ENCODE measurements at regions not wholly inside any gene's neighbourhood (a gene's known extent, or its start where the extent isn't known, plus 50 kb on each side); places are given as distances from the start of the nearest gene placed in this dataset.

DNA sequence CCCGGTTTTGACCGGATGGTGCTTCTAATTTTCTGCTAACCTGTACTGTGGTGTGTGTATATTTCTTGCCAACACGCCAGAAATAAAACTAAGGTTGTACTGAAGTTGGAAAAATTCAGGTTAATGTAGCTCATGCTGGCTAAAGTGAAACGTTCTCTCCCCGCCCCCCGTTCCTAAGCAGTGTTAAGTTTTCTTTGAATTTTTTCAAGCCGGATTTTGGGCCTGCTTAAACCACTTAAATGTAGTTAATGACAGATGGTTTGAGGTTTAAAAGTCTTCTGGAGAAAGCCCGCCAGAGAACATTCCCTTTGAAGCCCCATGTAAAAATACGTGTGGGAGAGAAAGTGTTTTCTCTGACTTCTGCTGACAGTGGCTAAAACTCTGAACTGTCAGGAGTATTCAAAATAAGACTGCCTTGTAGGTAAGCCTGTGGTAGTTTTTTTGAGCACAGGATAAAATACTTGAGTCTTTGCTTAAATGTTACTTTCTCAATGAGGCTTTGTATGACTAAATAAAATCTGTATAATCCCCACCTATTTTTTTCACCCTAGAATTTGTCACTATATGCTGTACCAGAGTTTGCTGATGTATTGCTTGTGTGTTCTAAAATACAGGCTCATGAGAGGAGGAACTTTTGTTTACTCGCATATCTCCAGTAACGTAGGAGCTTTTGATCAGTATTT, 101.3 kb downstream of the OR2B2 start (continued):
- TF ChIP-seq, protein P1, sequence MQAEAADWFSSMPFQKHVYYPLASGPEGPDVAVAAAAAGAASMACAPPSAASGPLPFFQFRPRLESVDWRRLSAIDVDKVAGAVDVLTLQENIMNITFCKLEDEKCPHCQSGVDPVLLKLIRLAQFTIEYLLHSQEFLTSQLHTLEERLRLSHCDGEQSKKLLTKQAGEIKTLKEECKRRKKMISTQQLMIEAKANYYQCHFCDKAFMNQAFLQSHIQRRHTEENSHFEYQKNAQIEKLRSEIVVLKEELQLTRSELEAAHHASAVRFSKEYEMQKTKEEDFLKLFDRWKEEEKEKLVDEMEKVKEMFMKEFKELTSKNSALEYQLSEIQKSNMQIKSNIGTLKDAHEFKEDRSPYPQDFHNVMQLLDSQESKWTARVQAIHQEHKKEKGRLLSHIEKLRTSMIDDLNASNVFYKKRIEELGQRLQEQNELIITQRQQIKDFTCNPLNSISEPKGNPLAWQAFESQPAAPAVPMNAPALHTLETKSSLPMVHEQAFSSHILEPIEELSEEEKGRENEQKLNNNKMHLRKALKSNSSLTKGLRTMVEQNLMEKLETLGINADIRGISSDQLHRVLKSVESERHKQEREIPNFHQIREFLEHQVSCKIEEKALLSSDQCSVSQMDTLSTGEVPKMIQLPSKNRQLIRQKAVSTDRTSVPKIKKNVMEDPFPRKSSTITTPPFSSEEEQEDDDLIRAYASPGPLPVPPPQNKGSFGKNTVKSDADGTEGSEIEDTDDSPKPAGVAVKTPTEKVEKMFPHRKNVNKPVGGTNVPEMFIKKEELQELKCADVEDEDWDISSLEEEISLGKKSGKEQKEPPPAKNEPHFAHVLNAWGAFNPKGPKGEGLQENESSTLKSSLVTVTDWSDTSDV (CRISPR knock-in tag; IDR thresholded peaks at IDR 0.05) = no peak
- TF ChIP-seq NCOR1 (IDR thresholded peaks at IDR 0.05; ENCODE audit: borderline replicate concordance, low read length) (no peak), SRSF4 (IDR thresholded peaks at IDR 0.05; ENCODE audit: low read depth, low read length, poor library complexity, severe bottlenecking) (peak; percentile 42), ZNF33B (CRISPR knock-in tag; IDR thresholded peaks at IDR 0.05) (no peak), ATM (IDR thresholded peaks at IDR 0.05; ENCODE audit: borderline replicate concordance) (no peak), ZNF136 (CRISPR knock-in tag; IDR thresholded peaks at IDR 0.05; ENCODE audit: low read depth) (no peak), SRSF9 (IDR thresholded peaks at IDR 0.05; ENCODE audit: borderline replicate concordance, insufficient read depth, low read depth, low read length, poor library complexity, severe bottlenecking) (no peak), PHF5A (CRISPR knock-in tag; IDR thresholded peaks at IDR 0.05; ENCODE audit: low read depth, unreplicated experiment) (no peak), EZH2 (conservative IDR thresholded peaks at IDR 0.05; ENCODE audit: low read depth, low read length) (no peak), ZNF670 (CRISPR knock-in tag; IDR thresholded peaks at IDR 0.05; ENCODE audit: borderline replicate concordance) (no peak), TARDBP (CRISPR knock-in tag; IDR thresholded peaks at IDR 0.05) (no peak), PLRG1 (conservative IDR thresholded peaks at IDR 0.05) (no peak), ZNF44 (CRISPR knock-in tag; IDR thresholded peaks at IDR 0.05) (no peak), RFXAP (CRISPR knock-in tag; IDR thresholded peaks at IDR 0.05; ENCODE audit: borderline replicate concordance) (no peak), SIN3A (IDR thresholded peaks at IDR 0.05; ENCODE audit: borderline replicate concordance, low read depth, low read length) (peak; percentile 53; the same call in 1 of the 2 replicates), ZNF205 (CRISPR knock-in tag; IDR thresholded peaks at IDR 0.05) (no peak), HIC2 (CRISPR knock-in tag; IDR thresholded peaks at IDR 0.05; ENCODE audit: low read depth) (no peak), ZGPAT (CRISPR knock-in tag; IDR thresholded peaks at IDR 0.05) (no peak), BRCA1 (CRISPR knock-in tag; IDR thresholded peaks at IDR 0.05) (no peak), ZNF629 (CRISPR knock-in tag; conservative IDR thresholded peaks at IDR 0.05) (no peak)
- TF ChIP-seq, protein P2, sequence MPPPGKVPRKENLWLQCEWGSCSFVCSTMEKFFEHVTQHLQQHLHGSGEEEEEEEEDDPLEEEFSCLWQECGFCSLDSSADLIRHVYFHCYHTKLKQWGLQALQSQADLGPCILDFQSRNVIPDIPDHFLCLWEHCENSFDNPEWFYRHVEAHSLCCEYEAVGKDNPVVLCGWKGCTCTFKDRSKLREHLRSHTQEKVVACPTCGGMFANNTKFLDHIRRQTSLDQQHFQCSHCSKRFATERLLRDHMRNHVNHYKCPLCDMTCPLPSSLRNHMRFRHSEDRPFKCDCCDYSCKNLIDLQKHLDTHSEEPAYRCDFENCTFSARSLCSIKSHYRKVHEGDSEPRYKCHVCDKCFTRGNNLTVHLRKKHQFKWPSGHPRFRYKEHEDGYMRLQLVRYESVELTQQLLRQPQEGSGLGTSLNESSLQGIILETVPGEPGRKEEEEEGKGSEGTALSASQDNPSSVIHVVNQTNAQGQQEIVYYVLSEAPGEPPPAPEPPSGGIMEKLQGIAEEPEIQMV (CRISPR knock-in tag; IDR thresholded peaks at IDR 0.05; ENCODE audit: low read depth) = no peak
- TF ChIP-seq, protein P3, sequence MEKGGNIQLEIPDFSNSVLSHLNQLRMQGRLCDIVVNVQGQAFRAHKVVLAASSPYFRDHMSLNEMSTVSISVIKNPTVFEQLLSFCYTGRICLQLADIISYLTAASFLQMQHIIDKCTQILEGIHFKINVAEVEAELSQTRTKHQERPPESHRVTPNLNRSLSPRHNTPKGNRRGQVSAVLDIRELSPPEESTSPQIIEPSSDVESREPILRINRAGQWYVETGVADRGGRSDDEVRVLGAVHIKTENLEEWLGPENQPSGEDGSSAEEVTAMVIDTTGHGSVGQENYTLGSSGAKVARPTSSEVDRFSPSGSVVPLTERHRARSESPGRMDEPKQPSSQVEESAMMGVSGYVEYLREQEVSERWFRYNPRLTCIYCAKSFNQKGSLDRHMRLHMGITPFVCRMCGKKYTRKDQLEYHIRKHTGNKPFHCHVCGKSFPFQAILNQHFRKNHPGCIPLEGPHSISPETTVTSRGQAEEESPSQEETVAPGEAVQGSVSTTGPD (CRISPR knock-in tag; IDR thresholded peaks at IDR 0.05) = 0 out of 2 replicates have a peak, but pooled peaks have one; percentile 5

All from HepG2 (cell line).